Heart left ventricle (tissue), 16 donors: ENCODE measurements at regions not wholly inside any gene's neighbourhood (a gene's known extent, or its start where the extent isn't known, plus 50 kb on each side); places are given as distances from the start of the nearest gene placed in this dataset.
A peak's percentile ranks its signal among the peaks of the same experiment; 100 is the strongest.

Experiments used
- ATAC-seq, 4 donors: fragments of 200-7000 bp; cut with Tn5 transposase; one replicate each; pipeline ENCODE4 v1.9.1; 2020 to 2022; ENCODE audit warnings: moderate library complexity in 4 of 4, mild to moderate bottlenecking in 3 of 4, moderate number of reproducible peaks in 1 of 4
- DNase-seq, 5 donors: peaks; one replicate each; pipeline ENCODE4 v3.0.0-alpha.2; 2020
- H3K27ac ChIP-seq, 12 donors: fragments of 200-600 bp; sonication (generic) in 4 of 12; one replicate each; pipeline versions ENCODE4 v1.5.0 to v1.8.0; 2016 to 2022; ENCODE audit warnings: mild to moderate bottlenecking in 2 of 12
- H3K27me3 ChIP-seq, 9 donors: fragments of 200-600 bp; sonication (generic) in 2 of 9; one replicate each; pipeline versions ENCODE4 v1.5.1 to v1.8.0; 2016 to 2022; ENCODE audit warnings: mild to moderate bottlenecking in 3 of 9
- H3K36me3 ChIP-seq, 9 donors: fragments of 200-600 bp; sonication (generic) in 2 of 9; one replicate each; pipeline versions ENCODE4 v1.5.0 to v1.8.0; 2018 to 2022; ENCODE audit warnings: mild to moderate bottlenecking in 2 of 9
- H3K4me1 ChIP-seq, 12 donors: fragments of 200-600 bp; sonication (generic) in 4 of 12; one replicate each; pipeline versions ENCODE4 v1.5.0 to v1.8.0; 2016 to 2022; ENCODE audit warnings: mild to moderate bottlenecking in 3 of 12
- H3K4me3 ChIP-seq, 12 donors: fragments of 200-600 bp; sonication (generic) in 4 of 12; one replicate each; pipeline versions ENCODE4 v1.5.0 to v1.8.0; 2017 to 2022; ENCODE audit warnings: mild to moderate bottlenecking in 9 of 12, moderate library complexity in 4 of 12
- H3K9me3 ChIP-seq, 12 donors: fragments of 200-600 bp; sonication (generic) in 4 of 12; one replicate each; pipeline versions ENCODE4 v1.5.0 to v1.8.0; 2016 to 2022; ENCODE audit warnings: mild to moderate bottlenecking in 1 of 12
- CTCF ChIP-seq, 12 donors: fragments of 200-600 bp; sonication (generic) in 4 of 12; IDR thresholded peaks; one replicate each; pipeline versions ENCODE4 v1.5.0 to v1.8.0; 2018 to 2022; ENCODE audit warnings: antibody characterized with exemption in 12 of 12, mild to moderate bottlenecking in 5 of 12
- POLR2A ChIP-seq, 2 donors: fragments of 450-650 bp; IDR thresholded peaks; one replicate each; pipeline ENCODE4 v1.6.1; 2017; ENCODE audit warnings: antibody characterized with exemption in 2 of 2, mild to moderate bottlenecking in 2 of 2, moderate library complexity in 2 of 2
- WGBS, 4 donors: extraction: QIAGEN DNeasy Blood & Tissue Kit in 2 of 4; methylation state at CpG; one replicate each; pipeline versions ENCODE4 v1.1.5 to v1.1.7; 2013 to 2018; 5-methylcytosine and 5-hydroxymethylcytosine counted together
- intact Hi-C, 10 donors: fragments of 100-400 bp; cut with DNase I; formaldehyde crosslinking; loops; one replicate each; pipeline versions ENCODE4 v1.11.1 to v1.14.2; 2022
- donor health status: ischemic (EF 13 %, LVEDD 7.1; RV severe dilation, severe dysfunction).
- donor health status: healthy with polysubstance abuse.
- donor health status: DM: no; HTN: yes; CAD: no.
- donor health status: DM: no; HTN: no; CAD: no.
- donor health status: ischemic (EF 25% LVEDD 6.9; RV normal size, moderate dysfunction).
- donor health status: ischemic (EF 25% LVEDD 5.7; RV mildly dilated, moderate dysfunction).
- donor health status: healthy.
- donor health status: DM: yes; HTN: yes; CAD: no.
- donor health status: ischemic (EF 35%, LVEDD 5.7; RV mildly dilated, moderate dysfunction).
- donor health status: nonischemic (EF 11% LVEDD 7.7; RV severe dilation, severe dysfunction).
- donor health status: DM: yes; HTN: yes; CAD: no.
- donor health status: PGD.
- donor health status: ischemic (EF 29% LVEDD 5.4; RV normal size, mild dysfunction).
- donor health status: nonischemic (EF 23%, LVEDD 6.1; RV moderate dilation, normal function).

GRCh38 chr13:71249011-71249410 is 618.0 kb downstream of the DACH1 start:
- WGBS, 4 donors, result 36 to 49% (median 45%) methylated on average over 1 of the region's 1 CpG
- no peak for ATAC-seq

GRCh38 chr13:71244161-71244560 is 622.8 kb downstream of the DACH1 start:
- TF ChIP-seq POLR2A (IDR thresholded peaks at IDR 0.05) (no peak), CTCF (IDR thresholded peaks at IDR 0.05) (no peak)
- ATAC-seq, result no peak
- H3K27me3 ChIP-seq, result no peaks in the 10 kb centered on the region
- H3K4me3 ChIP-seq, result no peak overlapping the region
- peaks cover 0 to 4% (median 0%) of the 10 kb centered on the region in 12 donors for H3K9me3 ChIP-seq
- H3K36me3 ChIP-seq, result no peaks in the 10 kb centered on the region
- H3K27ac ChIP-seq, result peak overlapping the region in 1 of 12 donors; percentile 35
- intact Hi-C loops, result loop anchor here in 1 of 10 donors (10.0 kb wide), 1 partner anchor 621 kb away; the partner anchor contains the start of gene DACH1
- WGBS, 4 donors, result 57 to 61% (median 59%) methylated on average over 3 of the region's 3 CpGs
- DNase-seq, result no peak
- peaks cover 0 to 18% (median 3%) of the 10 kb centered on the region in 12 donors for H3K4me1 ChIP-seq

More at GRCh38 chr13:71249011-71249410, 618.0 kb downstream of the DACH1 start:
- TF ChIP-seq POLR2A (IDR thresholded peaks at IDR 0.05) (no peak), CTCF (IDR thresholded peaks at IDR 0.05) (no peak)
- Histone ChIP-seq H3K27ac (peak overlapping the region in 2 of 12 donors; percentile 6 to 31), H3K36me3 (no peaks in the 10 kb centered on the region), H3K27me3 (no peaks in the 10 kb centered on the region), H3K4me3 (no peak overlapping the region), H3K4me1 (peaks cover 0 to 13% (median 1%) of the 10 kb centered on the region in 12 donors), H3K9me3 (peaks cover 0 to 4% (median 0%) of the 10 kb centered on the region in 12 donors)
- intact Hi-C loops, result loop anchor here in 1 of 10 donors (10.0 kb wide), 1 partner anchor 616 kb away; the partner anchor contains the start of gene DACH1
- no peak for DNase-seq

- TF ChIP-seq POLR2A (IDR thresholded peaks at IDR 0.05) (no peak), CTCF (IDR thresholded peaks at IDR 0.05) (no peak)
- no peak overlapping the region for H3K27ac ChIP-seq
- 33 to 48% (median 37%) methylated on average over 4 of the region's 4 CpGs for WGBS, 4 donors
- ATAC-seq (peak in 3 of 4 donors; percentile 27 to 73 (median 48)), DNase-seq (peak in 2 of 5 donors; percentile 20 to 43)
- H3K4me3 ChIP-seq, result no peak overlapping the region
- no peaks in the 10 kb centered on the region for H3K27me3 ChIP-seq
- peaks cover 0 to 4% (median 0%) of the 10 kb centered on the region in 12 donors for H3K9me3 ChIP-seq
- intact Hi-C loops, result loop anchor here in 1 of 10 donors (10.0 kb wide), 1 partner anchor 623 kb away; the partner anchor contains the start of gene DACH1
- H3K36me3 ChIP-seq, result no peaks in the 10 kb centered on the region
- H3K4me1 ChIP-seq, result peaks cover 0 to 18% (median 3%) of the 10 kb centered on the region in 12 donors
Measured at GRCh38 chr13:71242201-71242600, 624.8 kb downstream of the DACH1 start.

- H3K36me3 ChIP-seq, result no peaks in the 10 kb centered on the region
- intact Hi-C loops, result loop anchor here in 2 of 10 donors (2.0 to 10.0 kb wide), 2 partner anchors 624 to 638 kb away; partner anchors contain the start of gene DACH1 (in 1 of the 2)
Measured at GRCh38 chr13:71240911-71241310, 626.1 kb downstream of the DACH1 start.

More at GRCh38 chr13:71240911-71241310, 626.1 kb downstream of the DACH1 start:
- H3K9me3 ChIP-seq, result peaks cover 0 to 4% (median 0%) of the 10 kb centered on the region in 12 donors
- H3K27ac ChIP-seq, result no peak overlapping the region
- H3K4me1 ChIP-seq, result peaks cover 0 to 18% (median 3%) of the 10 kb centered on the region in 12 donors
- WGBS, 4 donors, result 54 to 68% (median 60%) methylated on average over 1 of the region's 1 CpG
- ATAC-seq (peak in 3 of 4 donors; percentile 50 to 66 (median 61)), DNase-seq (no peak)
- no peak overlapping the region for H3K4me3 ChIP-seq
- no peaks in the 10 kb centered on the region for H3K27me3 ChIP-seq
- no peak for TF ChIP-seq POLR2A (IDR thresholded peaks at IDR 0.05)
- TF ChIP-seq CTCF (IDR thresholded peaks at IDR 0.05), result peak in 11 of 12 donors; percentile 28 to 62 (median 43)
